Left renal cortex interstitium (tissue), 4 donors: ENCODE measurements at regions not wholly inside any gene's neighbourhood (a gene's known extent, or its start where the extent isn't known, plus 50 kb on each side); places are given as distances from the start of the nearest gene placed in this dataset.
A peak's percentile ranks its signal among the peaks of the same experiment; 100 is the strongest.
"Not testable (repeated sequence)": the region's sequence is repeated elsewhere in the genome, so short reads cannot be mapped to it uniquely, and the experiment has no call there.

Source experiments
- DNase-seq, 4 donors: peaks; one replicate each; pipeline ENCODE4 v3.0.0-alpha.2; 2013; ENCODE audit warnings: low read depth in 4 of 4, low spot score in 2 of 4, missing footprints in 1 of 4

- not testable (repeated sequence) for DNase-seq
These were observed 262.4 kb downstream of the ZNF37A start for GRCh38 chr10:38356527-38356926.

GRCh38 chr10:38362514-38362913, 268.4 kb downstream of the ZNF37A start:
- DNase-seq = not testable (repeated sequence)

GRCh38 chr10:38364073-38364472, 269.9 kb downstream of the ZNF37A start:
- not testable (repeated sequence) for DNase-seq

- peak in 1 of 4 donors; percentile 20 for DNase-seq
These were observed 271.8 kb downstream of the ZNF37A start for GRCh38 chr10:38365917-38366316.

- not testable (repeated sequence) for DNase-seq
These were observed 289.7 kb downstream of the ZNF37A start for GRCh38 chr10:38383800-38384199.

GRCh38 chr10:38386869-38387268, 292.7 kb downstream of the ZNF37A start:
- not testable (repeated sequence) for DNase-seq

GRCh38 chr10:38390725-38391124, 296.6 kb downstream of the ZNF37A start:
- DNase-seq = not testable (repeated sequence)

GRCh38 chr10:38395465-38395864, 301.3 kb downstream of the ZNF37A start:
- DNase-seq = not testable (repeated sequence)

- not testable (repeated sequence) for DNase-seq
These were observed 302.2 kb downstream of the ZNF37A start for GRCh38 chr10:38396178-38396954.

- DNase-seq = not testable (repeated sequence)
These were observed 307.4 kb downstream of the ZNF37A start for GRCh38 chr10:38401565-38401964.

- peak in 3 of 4 donors; percentile 78 to 93 (median 90) for DNase-seq
These were observed 308.6 kb downstream of the ZNF37A start for GRCh38 chr10:38402442-38403346.

- DNase-seq = not testable (repeated sequence)
These were observed 309.4 kb downstream of the ZNF37A start for GRCh38 chr10:38403347-38404117.

GRCh38 chr10:38423634-38424033, 329.5 kb downstream of the ZNF37A start:
- DNase-seq = not testable (repeated sequence)

- not testable (repeated sequence) for DNase-seq
These were observed 336.1 kb downstream of the ZNF37A start for GRCh38 chr10:38430242-38430641.

GRCh38 chr10:38437359-38437758, 343.2 kb downstream of the ZNF37A start:
- DNase-seq = not testable (repeated sequence)

GRCh38 chr10:38448614-38449355, 354.6 kb downstream of the ZNF37A start:
- DNase-seq = not testable (repeated sequence)

- not testable (repeated sequence) for DNase-seq
These were observed 355.5 kb downstream of the ZNF37A start for GRCh38 chr10:38449618-38450017.

GRCh38 chr10:38450372-38451057, 356.4 kb downstream of the ZNF37A start:
- not testable (repeated sequence) for DNase-seq

GRCh38 chr10:38451306-38451967, 357.3 kb downstream of the ZNF37A start:
- not testable (repeated sequence) for DNase-seq
